SK-N-SH (cell line): ENCODE measurements at regions not wholly inside any gene's neighbourhood (a gene's known extent, or its start where the extent isn't known, plus 50 kb on each side); places are given as distances from the start of the nearest gene placed in this dataset.

Experiments used
- CHD2 ChIP-seq: fragments of 150-350 bp; IDR thresholded peaks from 2 replicates; pipeline ENCODE4 v1.6.1; 2018; ENCODE audit warnings: low read length; ENCODE audit not compliant: partially characterized antibody
- EZH2phosphoT487 ChIP-seq: fragments of 200-600 bp; sonication (generic); IDR thresholded peaks from 2 replicates; pipeline ENCODE4 v1.6.1; 2017; ENCODE audit warnings: low read depth, mixed run types, mild to moderate bottlenecking, antibody characterized with exemption, moderate library complexity, borderline replicate concordance
- NFIC ChIP-seq: IDR thresholded peaks from 2 replicates; pipeline ENCODE4 v1.4.0; 2012; ENCODE audit warnings: borderline replicate concordance
- NRF1 ChIP-seq: IDR thresholded peaks from 2 replicates; pipeline ENCODE4 v1.6.1; 2012; ENCODE audit warnings: low read depth, mild to moderate bottlenecking, low read length
- POLR2AphosphoS5 ChIP-seq: IDR thresholded peaks from 2 replicates; pipeline ENCODE4 v1.6.1; 2012; ENCODE audit warnings: low read depth, low read length
- RCOR1 ChIP-seq: fragments of 150-350 bp; IDR thresholded peaks from 2 replicates; pipeline ENCODE4 v1.6.1; 2017; ENCODE audit warnings: antibody characterized with exemption, low read length
- SIN3A ChIP-seq: IDR thresholded peaks from 2 replicates; pipeline ENCODE4 v1.6.1; 2012; ENCODE audit warnings: low read depth, mild to moderate bottlenecking, low read length, moderate library complexity, borderline replicate concordance
- TCF12 ChIP-seq: IDR thresholded peaks from 2 replicates; pipeline ENCODE4 v1.4.0; 2012
- YY1 ChIP-seq: IDR thresholded peaks from 2 replicates; pipeline ENCODE4 v1.4.0; 2012; ENCODE audit warnings: low read depth, mild to moderate bottlenecking
- TF ChIP-seq, protein P1 (sequence below): IDR thresholded peaks from 2 replicates; pipeline ENCODE4 v1.4.0; 2012; ENCODE audit warnings: low read depth, borderline replicate concordance
- TF ChIP-seq, protein P2 (sequence below): fragments of 200-600 bp; sonication (generic); IDR thresholded peaks from 2 replicates; pipeline ENCODE4 v1.6.1; 2017; ENCODE audit warnings: antibody characterized with exemption, mild to moderate bottlenecking, moderate library complexity

DNA sequence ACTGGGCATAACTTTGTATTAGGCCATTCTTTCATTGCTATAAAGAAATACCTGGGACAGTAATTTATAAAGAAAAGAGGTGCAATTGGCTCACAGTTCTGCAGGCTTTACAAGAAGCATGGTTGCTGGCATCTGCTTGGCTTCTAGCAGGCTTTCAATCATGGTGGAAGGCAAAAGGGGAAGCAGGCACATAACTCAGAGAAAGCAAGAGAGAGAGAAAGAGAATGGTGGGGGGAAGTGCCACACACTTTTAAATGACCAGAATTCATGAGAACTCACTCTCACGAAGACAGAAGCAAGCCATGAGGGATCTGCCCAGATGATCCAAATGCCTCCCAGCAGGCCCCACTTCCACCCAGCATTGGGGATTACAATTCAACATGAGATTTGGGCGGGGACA lies 179.7 kb downstream of the SPRY2 start:
- TF ChIP-seq, protein P1, sequence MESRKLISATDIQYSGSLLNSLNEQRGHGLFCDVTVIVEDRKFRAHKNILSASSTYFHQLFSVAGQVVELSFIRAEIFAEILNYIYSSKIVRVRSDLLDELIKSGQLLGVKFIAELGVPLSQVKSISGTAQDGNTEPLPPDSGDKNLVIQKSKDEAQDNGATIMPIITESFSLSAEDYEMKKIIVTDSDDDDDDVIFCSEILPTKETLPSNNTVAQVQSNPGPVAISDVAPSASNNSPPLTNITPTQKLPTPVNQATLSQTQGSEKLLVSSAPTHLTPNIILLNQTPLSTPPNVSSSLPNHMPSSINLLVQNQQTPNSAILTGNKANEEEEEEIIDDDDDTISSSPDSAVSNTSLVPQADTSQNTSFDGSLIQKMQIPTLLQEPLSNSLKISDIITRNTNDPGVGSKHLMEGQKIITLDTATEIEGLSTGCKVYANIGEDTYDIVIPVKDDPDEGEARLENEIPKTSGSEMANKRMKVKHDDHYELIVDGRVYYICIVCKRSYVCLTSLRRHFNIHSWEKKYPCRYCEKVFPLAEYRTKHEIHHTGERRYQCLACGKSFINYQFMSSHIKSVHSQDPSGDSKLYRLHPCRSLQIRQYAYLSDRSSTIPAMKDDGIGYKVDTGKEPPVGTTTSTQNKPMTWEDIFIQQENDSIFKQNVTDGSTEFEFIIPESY, result no peak
- TF ChIP-seq CHD2 (no peak), POLR2AphosphoS5 (no peak), TCF12 (no peak), YY1 (no peak), NFIC (no peak), RCOR1 (no peak), SIN3A (no peak), EZH2phosphoT487 (no peak), NRF1 (no peak)
- TF ChIP-seq, protein P2, sequence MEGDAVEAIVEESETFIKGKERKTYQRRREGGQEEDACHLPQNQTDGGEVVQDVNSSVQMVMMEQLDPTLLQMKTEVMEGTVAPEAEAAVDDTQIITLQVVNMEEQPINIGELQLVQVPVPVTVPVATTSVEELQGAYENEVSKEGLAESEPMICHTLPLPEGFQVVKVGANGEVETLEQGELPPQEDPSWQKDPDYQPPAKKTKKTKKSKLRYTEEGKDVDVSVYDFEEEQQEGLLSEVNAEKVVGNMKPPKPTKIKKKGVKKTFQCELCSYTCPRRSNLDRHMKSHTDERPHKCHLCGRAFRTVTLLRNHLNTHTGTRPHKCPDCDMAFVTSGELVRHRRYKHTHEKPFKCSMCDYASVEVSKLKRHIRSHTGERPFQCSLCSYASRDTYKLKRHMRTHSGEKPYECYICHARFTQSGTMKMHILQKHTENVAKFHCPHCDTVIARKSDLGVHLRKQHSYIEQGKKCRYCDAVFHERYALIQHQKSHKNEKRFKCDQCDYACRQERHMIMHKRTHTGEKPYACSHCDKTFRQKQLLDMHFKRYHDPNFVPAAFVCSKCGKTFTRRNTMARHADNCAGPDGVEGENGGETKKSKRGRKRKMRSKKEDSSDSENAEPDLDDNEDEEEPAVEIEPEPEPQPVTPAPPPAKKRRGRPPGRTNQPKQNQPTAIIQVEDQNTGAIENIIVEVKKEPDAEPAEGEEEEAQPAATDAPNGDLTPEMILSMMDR, result no peak
